Stomach (tissue), 8 donors: ENCODE measurements at regions not wholly inside any gene's neighbourhood (a gene's known extent, or its start where the extent isn't known, plus 50 kb on each side); places are given as distances from the start of the nearest gene placed in this dataset.

Experiments used
- DNase-seq, 2 donors: peaks; one replicate each; pipeline versions ENCODE4 v3.0.0 to v3.0.0-alpha.2; 2013 to 2019
- H3K27ac ChIP-seq, 5 donors: fragments of 200-600 bp in 4 of 5; sonication (generic) in 4 of 5; one replicate each; pipeline ENCODE4 v1.5.1; 2013 to 2019; ENCODE audit warnings: mild to moderate bottlenecking in 1 of 5, moderate library complexity in 1 of 5
- H3K27me3 ChIP-seq, 3 donors: fragments of 200-600 bp; sonication (generic); one replicate each; pipeline ENCODE4 v1.5.1; 2017 to 2019; ENCODE audit warnings: mixed run types in 1 of 3
- H3K36me3 ChIP-seq, 4 donors: fragments of 200-600 bp; sonication (generic); 1 replicate in 3 of 4; 2 replicates in 1 of 4; pipeline ENCODE4 v1.5.1; 2016 to 2019
- H3K4me1 ChIP-seq, 4 donors: fragments of 200-600 bp; sonication (generic); one replicate each; pipeline ENCODE4 v1.5.1; 2016 to 2019
- H3K4me3 ChIP-seq, 4 donors: fragments of 200-600 bp; sonication (generic) in 3 of 4; one replicate each; pipeline ENCODE4 v1.5.1; 2016 to 2019; ENCODE audit warnings: mild to moderate bottlenecking in 1 of 4
- H3K9me3 ChIP-seq, 4 donors: fragments of 200-600 bp; sonication (generic); one replicate each; pipeline ENCODE4 v1.5.1; 2016 to 2019
- EP300 ChIP-seq: sonication (generic); formaldehyde crosslinking; IDR thresholded peaks from one replicate; pipeline ENCODE4 v1.6.1; 2017; ENCODE audit warnings: antibody characterized with exemption
- POLR2A ChIP-seq, 4 donors: fragments of 450-650 bp; IDR thresholded peaks; one replicate each; pipeline ENCODE4 v1.6.1; 2016; ENCODE audit warnings: antibody characterized with exemption in 4 of 4, control low read depth in 2 of 4, mild to moderate bottlenecking in 1 of 4, moderate library complexity in 1 of 4
- POLR2AphosphoS5 ChIP-seq, 3 donors: sonication (generic); formaldehyde crosslinking; IDR thresholded peaks; one replicate each; pipeline ENCODE4 v1.6.1; 2016; ENCODE audit warnings: antibody characterized with exemption in 3 of 3
- WGBS, 5 donors: extraction: QIAGEN DNeasy Blood & Tissue Kit in 3 of 5; methylation state at CpG; one replicate each; pipeline versions ENCODE4 v1.1.5 to v1.1.7; 2013 to 2018; 5-methylcytosine and 5-hydroxymethylcytosine counted together
- intact Hi-C: fragments of 100-400 bp; cut with DNase I; formaldehyde crosslinking; loops from one replicate; pipeline ENCODE4 v1.15.1; 2023; ENCODE audit warnings: low total_unique reads
- TF ChIP-seq, protein P1 (sequence below), 7 experiments: fragments of 450-650 bp in 4 of 7; fragments of 200-600 bp in 3 of 7; sonication (generic) in 3 of 7; IDR thresholded peaks; one replicate each; pipeline ENCODE4 v1.5.1; 2016 to 2019; ENCODE audit warnings: antibody characterized with exemption in 7 of 7, control low read depth in 2 of 7, mild to moderate bottlenecking in 1 of 7
- donor health status: healthy with polysubstance abuse.
- donor health status: Bipolar disorder and iron deficiency.
- donor health status: healthy.

DNA sequence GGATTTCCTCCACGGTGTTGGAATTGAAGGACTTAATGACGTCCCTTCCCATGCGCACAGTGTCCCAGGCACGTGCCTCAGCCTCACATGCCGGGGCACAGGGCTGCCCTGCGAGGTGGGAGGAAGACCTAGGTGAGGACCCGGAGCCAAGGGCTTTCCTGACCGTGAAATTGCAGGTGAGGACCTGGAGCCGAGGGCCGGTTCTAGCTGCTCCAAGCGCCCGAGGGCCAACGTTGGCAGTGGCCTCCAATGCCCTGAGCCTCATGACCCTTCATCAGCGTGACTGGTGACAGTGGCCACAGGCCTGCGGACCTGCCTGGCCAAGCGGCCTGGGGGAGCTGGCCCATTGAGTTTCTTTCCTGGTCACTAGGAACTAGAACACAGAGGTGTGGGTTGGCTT, 338.2 kb upstream of the MYT1L start:
- no peak for TF ChIP-seq EP300
- TF ChIP-seq POLR2A (IDR thresholded peaks at IDR 0.05): no peak
- H3K27ac ChIP-seq: no peak overlapping the region
- H3K27me3 ChIP-seq: no peaks in the 10 kb centered on the region
- no peak overlapping the region for H3K4me3 ChIP-seq
- 80 to 93% (median 89%) methylated on average over 2 to 16 of the region's 16 CpGs for WGBS, 5 donors
- H3K4me1 ChIP-seq: no peaks in the 10 kb centered on the region
- intact Hi-C loops: no loop called here
- H3K36me3 ChIP-seq: no peaks in the 10 kb centered on the region
- DNase-seq: no peak
- no peaks in the 10 kb centered on the region for H3K9me3 ChIP-seq

DNA sequence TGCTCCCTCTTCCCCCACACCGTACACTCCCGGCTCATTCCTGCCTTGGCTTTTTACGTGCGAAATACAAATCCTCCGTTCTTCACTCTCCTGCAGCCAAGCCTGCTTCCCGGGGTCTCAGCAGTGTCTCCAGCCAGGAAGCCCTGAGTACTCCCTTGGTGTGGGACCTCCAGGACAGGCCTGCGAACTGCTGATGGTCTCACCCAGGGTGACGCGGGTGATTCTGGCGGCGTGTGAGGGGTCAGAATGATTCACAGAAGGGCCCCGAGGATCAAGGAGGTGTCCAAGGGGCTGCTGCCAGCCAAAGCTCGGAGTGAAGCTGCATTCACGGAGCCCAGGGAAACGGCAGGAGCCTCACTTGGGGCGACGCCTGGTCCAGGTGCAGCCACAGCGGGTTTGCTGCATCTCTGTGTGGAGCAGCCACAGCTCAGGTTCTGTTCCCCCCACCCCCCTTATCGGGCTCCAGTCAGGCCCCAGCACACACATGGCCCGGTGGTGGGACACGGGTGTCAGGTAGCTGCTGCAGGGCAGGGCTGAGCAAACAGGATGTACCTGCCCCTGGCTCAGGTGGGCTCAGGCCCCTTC, 337.7 kb upstream of the MYT1L start:
- Histone ChIP-seq H3K4me3 (no peak overlapping the region), H3K4me1 (no peaks in the 10 kb centered on the region), H3K27me3 (no peaks in the 10 kb centered on the region), H3K9me3 (no peaks in the 10 kb centered on the region), H3K27ac (no peak overlapping the region), H3K36me3 (no peaks in the 10 kb centered on the region)
- no peak for DNase-seq
- 85 to 92% (median 88%) methylated on average over 17 to 21 of the region's 21 CpGs for WGBS, 5 donors
- TF ChIP-seq EP300: no peak
- no peak for TF ChIP-seq POLR2AphosphoS5 (IDR thresholded peaks at IDR 0.05)
- no peak for TF ChIP-seq POLR2A (IDR thresholded peaks at IDR 0.05)
- TF ChIP-seq, protein P1, sequence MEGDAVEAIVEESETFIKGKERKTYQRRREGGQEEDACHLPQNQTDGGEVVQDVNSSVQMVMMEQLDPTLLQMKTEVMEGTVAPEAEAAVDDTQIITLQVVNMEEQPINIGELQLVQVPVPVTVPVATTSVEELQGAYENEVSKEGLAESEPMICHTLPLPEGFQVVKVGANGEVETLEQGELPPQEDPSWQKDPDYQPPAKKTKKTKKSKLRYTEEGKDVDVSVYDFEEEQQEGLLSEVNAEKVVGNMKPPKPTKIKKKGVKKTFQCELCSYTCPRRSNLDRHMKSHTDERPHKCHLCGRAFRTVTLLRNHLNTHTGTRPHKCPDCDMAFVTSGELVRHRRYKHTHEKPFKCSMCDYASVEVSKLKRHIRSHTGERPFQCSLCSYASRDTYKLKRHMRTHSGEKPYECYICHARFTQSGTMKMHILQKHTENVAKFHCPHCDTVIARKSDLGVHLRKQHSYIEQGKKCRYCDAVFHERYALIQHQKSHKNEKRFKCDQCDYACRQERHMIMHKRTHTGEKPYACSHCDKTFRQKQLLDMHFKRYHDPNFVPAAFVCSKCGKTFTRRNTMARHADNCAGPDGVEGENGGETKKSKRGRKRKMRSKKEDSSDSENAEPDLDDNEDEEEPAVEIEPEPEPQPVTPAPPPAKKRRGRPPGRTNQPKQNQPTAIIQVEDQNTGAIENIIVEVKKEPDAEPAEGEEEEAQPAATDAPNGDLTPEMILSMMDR (IDR thresholded peaks at IDR 0.05): no peak
- intact Hi-C loops: no loop called here

- DNase-seq: no peak
- Histone ChIP-seq H3K4me3 (no peak overlapping the region), H3K9me3 (no peaks in the 10 kb centered on the region), H3K36me3 (no peaks in the 10 kb centered on the region), H3K27me3 (no peaks in the 10 kb centered on the region), H3K4me1 (peaks cover 0 to 10% (median 2%) of the 10 kb centered on the region in 4 donors), H3K27ac (no peak overlapping the region)
- no peak for TF ChIP-seq POLR2AphosphoS5 (IDR thresholded peaks at IDR 0.05)
- TF ChIP-seq, protein P1 (IDR thresholded peaks at IDR 0.05): no peak
- no peak for TF ChIP-seq EP300
- TF ChIP-seq POLR2A (IDR thresholded peaks at IDR 0.05): no peak
- WGBS, 5 donors: 76 to 87% (median 84%) methylated on average over 4 of the region's 4 CpGs
- intact Hi-C loops: no loop called here
Measured at GRCh38 chr2:2667690-2668089, 336.6 kb upstream of the MYT1L start.

- DNase-seq: no peak
- intact Hi-C loops: no loop called here
- Histone ChIP-seq H3K36me3 (no peaks in the 10 kb centered on the region), H3K4me3 (no peak overlapping the region), H3K27ac (no peak overlapping the region), H3K4me1 (peaks cover 0 to 17% (median 12%) of the 10 kb centered on the region in 4 donors), H3K9me3 (no peaks in the 10 kb centered on the region), H3K27me3 (no peaks in the 10 kb centered on the region)
- TF ChIP-seq POLR2AphosphoS5 (IDR thresholded peaks at IDR 0.05) (no peak), EP300 (no peak), POLR2A (IDR thresholded peaks at IDR 0.05) (no peak)
- TF ChIP-seq, protein P1 (IDR thresholded peaks at IDR 0.05): no peak
- 83 to 94% (median 88%) methylated on average over 12 of the region's 12 CpGs for WGBS, 5 donors
Measured at GRCh38 chr2:2665834-2666133, 334.7 kb upstream of the MYT1L start.

GRCh38 chr2:2664989-2665833, 334.1 kb upstream of the MYT1L start:
- Histone ChIP-seq H3K27ac (no peak overlapping the region), H3K27me3 (no peaks in the 10 kb centered on the region), H3K36me3 (no peaks in the 10 kb centered on the region), H3K9me3 (no peaks in the 10 kb centered on the region), H3K4me3 (no peak overlapping the region), H3K4me1 (peaks cover 0 to 17% (median 12%) of the 10 kb centered on the region in 4 donors)
- DNase-seq: no peak
- 71 to 92% (median 81%) methylated on average over 14 to 28 of the region's 28 CpGs for WGBS, 5 donors
- TF ChIP-seq, protein P1 (IDR thresholded peaks at IDR 0.05): no peak
- TF ChIP-seq POLR2A (IDR thresholded peaks at IDR 0.05): no peak
- no peak for TF ChIP-seq EP300
- no peak for TF ChIP-seq POLR2AphosphoS5 (IDR thresholded peaks at IDR 0.05)
- intact Hi-C loops: no loop called here
